ENCODE measurements at regions not wholly inside any gene's neighbourhood (a gene's known extent, or its start where the extent isn't known, plus 50 kb on each side); places are given as distances from the start of the nearest gene placed in this dataset.
"Not testable (repeated sequence)": the region's sequence is repeated elsewhere in the genome, so short reads cannot be mapped to it uniquely, and the experiment has no call there.

DNA sequence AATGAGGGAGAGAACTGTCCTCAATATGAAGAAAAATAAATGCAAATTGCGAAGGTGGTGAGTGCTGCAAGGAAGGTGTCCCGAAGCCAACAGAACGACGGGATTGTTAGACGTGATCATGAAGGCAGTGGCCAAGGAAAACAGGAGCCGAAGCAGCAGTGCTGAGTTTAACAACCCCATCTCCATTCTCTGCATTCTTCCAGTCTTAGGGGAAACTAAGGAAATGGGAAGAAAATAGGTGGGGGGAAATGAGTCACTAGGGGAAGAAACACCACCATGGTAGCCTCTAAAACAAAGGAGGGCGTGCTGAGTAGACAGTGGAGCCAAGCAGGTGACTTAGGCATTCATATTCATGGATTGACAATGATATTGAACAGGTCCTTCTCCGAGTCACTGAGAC is 192.2 kb upstream of the AKR1E2 start:
- no peak for DNase-seq

DNA sequence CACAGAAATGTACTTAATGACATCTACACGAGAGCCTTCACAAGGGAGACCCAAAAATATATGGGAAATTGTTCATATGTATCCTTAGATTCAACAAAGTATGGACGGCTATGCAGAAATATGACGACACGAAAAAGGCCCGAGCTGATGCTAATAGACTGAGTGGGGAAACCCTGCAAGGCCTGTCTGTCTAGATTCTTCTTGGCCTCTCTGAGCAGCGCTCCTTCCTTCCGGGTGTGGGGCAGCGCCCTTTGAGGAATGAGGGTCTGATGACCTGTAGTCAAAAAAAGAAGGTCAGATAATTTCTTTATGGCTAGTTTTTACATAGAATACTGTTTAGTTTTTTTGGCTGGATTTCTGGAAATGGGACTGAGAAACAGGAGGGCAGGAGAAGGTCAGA is 192.8 kb upstream of the AKR1E2 start:
- no peak for DNase-seq

DNA sequence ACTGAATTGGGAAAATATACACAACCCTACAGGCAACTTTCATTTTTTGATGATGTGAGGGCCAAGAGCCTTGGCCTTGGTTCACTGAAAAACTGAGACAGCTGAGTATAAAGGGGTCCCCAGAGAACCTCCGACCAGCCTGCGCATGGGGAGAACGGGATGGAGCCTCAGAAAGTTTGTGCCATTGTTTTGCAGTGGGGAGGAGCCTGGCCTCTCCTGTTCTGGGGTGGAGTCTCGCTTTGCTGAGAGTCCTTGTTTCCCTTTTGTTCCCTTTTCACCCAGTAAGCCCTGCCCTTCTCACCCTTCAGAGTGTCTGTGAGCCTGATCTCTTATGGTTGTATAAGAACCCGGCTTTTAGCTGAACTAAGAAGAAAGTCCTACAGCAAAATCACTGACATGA is 193.2 kb upstream of the AKR1E2 start:
- no peak for DNase-seq

DNA sequence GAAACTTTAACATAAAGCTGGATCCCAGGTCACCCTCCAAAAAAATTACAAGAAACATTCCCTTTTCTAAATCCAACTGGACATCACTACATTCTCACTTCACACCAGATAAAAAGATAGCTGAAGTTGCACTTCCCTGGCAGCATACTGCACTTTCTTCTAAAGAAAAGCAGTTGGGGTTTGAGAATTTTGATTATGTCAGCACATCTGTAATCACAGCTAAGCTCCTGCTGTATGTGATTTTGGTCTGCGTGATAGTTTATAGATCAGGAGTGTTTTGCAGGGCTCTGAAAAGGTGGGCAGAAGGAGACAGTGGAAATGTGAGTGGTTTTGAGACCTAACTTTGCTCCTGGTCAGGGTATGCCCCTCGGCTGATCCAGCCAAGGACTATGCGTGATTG is 199.1 kb upstream of the AKR1E2 start:
- no peak for DNase-seq

DNA sequence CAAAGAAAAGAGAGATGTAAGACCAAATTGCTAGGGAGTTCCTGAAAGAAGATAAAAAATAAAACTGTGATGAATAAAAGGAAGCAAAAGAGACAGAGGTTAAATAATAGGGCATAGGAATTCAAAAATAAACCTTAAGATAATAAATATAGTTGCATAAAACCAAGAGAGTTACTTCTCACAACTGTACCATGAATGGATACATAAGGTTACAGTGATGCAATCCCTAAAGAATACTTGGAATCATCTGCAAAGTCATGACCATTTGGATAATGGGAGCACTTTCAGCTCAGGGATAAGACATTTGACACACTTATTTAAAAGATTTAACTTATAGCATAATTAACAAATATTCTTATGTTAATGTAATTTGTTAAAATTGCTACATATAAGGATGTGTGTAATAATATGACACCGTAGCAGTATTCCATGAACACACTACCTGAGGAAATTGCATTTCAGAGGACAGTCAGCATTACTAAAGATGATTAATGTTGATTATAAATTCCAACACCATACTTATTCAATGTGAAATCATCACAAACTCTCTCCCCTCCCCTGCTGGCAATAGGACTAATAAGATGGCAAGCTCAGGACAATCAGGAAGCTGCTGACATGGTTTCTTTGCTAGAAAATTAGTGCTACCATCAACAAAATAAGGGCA is 202.1 kb upstream of the AKR1E2 start:
- DNase-seq = no peak

DNA sequence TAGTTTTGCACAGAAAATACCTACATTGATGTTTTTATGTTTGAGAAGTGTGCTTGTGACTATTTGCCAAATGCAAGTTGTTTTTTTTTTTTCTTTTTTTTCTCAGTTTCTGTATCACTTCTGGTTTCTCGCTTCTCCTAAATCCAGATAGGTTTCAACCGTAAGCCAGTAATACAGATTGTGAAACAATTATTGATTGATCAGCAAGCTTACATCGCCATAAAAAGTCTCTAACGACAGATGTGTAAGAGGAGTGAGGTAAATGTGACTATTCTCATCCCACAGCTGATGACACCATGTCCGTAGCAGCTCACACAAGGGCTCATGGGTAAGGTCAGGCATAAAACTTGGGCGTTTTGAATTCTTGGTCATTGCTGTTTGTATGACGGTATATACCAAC is 202.8 kb upstream of the AKR1E2 start:
- no peak for DNase-seq

DNA sequence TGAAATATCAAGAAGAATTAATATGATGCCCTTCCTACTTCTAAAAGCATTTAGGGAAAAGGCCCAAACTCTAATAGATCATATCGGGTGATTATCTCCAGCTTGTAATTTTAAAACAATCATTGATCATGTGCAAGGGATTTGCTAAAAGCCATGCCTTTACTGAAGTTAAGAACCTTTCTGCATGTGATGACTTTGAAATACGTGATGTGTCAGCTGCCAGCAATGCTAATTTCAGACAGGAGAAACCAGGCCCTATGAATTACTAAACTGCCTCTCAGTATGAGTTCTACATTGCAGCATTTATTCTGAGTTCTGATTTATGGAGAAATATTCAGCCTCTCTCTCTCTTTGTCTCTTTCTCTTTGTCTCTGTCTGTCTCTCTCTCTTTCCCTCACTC is 203.6 kb upstream of the AKR1E2 start:
- DNase-seq = no peak

DNA sequence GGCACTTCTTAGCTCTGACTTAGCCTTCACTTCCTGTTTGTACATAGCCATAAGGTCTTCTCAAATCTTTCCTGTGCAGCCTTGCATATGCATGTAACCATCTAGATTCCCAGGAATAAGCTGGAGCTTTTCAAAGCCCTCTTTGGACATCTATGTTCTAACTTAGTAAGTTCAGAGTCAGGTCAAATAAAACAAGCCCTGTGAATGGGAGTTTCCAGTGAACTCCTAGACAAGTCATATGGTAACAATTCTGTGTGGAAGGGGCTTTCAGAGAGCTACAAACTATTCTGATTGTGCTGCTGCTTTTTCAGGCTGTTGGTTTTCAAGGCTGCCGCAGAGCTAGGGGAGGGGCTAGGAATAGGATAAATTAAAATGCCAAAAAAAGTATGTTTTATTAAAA is 208.4 kb upstream of the AKR1E2 start:
- DNase-seq = no peak

DNA sequence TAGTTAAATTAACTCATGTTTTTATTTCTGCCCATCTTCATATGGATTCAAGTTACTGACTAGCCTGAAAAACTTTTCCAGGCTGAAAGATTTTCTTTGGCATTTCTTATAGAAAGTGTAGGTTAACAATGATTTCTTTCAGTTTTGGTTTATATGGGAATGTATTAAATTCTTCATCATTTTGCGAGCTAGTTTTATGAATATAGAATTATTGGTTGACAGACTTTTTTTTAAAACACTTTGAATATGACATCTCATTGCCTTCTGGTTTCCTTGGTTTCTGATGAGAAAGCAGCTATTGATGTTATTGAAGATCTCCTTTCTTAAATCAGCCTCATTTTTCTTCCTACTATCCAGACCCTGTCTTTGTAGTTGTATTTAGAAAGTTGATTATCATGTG is 211.0 kb upstream of the AKR1E2 start:
- no peak for DNase-seq

DNA sequence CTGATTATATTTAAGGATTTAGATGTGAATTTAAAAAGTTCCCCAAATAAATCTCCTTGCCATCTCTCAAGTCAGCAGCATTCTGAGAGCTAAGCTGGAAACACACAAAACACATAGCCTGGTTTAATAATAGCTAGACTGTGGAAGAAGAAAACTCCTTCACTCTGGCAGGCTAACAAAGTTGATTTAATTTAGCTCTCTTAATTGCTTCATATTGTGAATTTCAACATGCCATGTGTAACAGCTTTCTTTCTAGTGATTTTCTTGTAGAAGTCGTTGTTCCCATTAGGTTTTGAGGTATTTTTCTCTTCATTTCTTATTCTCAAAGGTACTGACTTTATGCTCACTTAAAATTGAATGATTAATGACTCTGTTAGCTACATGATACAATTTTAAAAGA is 216.8 kb upstream of the AKR1E2 start:
- no peak for DNase-seq

DNA sequence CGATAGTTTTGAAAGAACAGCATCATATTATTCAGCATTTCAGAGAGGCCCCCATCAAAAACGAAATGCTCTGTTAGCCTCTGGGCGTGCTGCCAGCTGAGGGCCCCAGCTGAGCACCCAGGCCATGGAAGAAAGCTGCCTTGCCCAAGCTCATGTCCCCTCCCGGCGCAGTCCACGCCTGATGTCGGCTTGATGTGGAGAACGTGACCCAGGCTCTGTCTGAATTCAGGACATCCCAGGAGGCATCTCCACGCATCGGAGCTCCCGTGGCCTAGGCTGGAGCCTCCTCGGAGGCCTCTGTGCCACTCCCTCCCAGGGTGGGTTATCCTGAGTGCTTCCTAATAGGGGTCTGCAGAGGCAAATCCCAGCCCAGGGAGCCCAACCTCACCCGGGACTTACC is 218.3 kb upstream of the AKR1E2 start:
- no peak for DNase-seq

DNA sequence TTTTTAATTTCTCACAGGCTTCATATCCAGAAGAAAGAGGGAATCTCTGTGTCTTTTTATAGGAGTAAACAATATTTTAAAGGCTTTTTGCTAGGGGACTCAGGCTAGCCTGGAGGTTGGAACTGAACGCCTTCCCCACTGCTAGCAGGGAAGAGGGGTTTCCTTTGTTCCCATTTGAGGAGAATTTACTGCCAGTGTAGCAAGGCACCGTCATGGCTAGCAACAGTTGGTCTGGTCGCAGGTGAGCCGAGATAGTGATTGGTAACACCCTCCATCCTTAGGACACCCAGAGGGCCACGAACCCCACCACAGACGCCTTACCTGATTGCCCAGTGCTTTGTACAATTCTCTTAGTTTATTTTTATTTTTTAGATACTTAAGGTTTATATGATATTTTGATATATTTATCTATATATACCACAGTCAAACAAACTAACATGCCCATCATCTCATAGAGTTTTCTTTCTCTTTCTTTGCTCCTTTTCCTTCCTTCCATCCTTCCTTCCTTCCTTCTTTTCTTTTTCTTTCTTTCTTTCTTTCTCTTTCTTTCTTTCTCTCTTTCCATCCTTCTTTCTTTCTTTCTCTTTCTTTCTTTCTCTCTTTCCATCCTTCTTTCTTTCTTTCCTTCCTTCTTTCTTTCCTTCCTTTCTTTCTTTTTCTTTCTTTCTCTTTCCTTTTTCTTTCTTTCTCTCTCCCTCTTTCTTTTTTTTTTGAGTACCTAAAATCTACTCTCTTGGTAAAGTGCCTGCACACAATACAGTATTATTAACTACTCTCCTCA is 219.0 kb upstream of the AKR1E2 start:
- no peak for DNase-seq

DNA sequence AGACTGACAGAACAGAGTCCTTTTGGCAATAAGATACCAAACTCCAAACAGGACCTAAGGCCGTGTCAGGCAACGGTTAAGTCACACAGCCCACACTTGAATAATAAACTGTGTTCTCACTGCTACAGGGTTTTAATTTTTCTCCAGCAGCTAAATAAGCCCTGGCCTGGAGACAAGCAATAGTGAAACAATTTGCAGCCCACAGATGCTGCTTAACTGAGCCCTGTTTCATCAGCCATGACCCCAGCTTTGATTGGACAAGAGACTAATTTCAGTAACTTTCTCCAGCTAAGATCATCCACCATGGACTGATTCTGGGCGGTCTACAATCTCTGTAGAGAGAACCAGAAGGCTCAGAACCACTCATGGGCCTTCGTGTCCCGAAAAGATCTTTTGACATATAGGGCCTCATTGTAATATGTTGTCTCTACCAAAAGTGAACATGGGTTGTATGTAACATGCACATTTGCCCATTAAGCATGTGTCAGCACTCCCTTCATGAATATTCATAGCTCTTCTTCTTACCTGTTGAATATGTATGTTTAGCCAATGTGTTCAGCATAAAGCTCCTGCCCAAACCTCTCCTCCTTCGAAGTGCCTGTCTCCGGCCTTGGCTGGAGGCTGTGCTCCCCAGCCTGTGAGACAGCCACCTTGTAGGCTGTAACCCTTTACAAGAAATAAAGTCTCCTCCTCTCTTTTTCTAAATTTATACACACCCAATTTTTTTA is 223.1 kb upstream of the AKR1E2 start:
- DNase-seq = no peak

DNA sequence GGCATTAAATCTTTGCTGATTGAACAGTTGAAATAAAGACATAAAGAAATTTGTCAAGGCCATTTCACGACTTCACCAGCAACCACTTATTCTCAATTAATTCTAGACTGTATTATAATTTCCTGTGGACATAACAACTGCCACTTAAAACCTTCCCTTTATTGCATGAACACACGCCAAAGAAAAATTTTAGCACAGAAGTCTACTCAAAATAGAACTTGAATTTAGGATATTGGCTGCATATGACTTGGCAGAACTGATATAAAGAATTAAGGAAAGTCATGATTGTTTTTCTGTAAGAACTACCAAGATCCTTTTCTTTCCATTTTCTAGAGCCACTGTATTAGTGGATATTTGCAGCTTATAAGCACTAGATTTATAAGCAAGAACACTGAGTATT is 226.5 kb upstream of the AKR1E2 start:
- DNase-seq = no peak

DNA sequence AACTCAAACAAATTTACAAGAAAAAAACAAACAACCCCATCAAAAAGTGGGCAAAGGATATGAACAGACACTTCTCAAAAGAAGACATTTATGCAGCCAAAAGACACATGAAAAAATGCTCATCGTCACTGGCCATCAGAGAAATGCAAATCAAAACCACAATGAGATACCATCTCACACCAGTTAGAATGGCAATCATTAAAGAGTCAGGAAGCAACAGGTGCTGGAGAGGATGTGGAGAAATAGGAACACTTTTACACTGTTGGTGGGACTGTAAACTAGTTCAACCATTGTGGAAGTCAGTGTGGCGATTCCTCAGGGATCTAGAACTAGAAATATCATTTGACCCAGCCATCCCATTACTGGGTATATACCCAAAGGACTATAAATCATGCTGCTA is 228.1 kb upstream of the AKR1E2 start:
- not testable (repeated sequence) for DNase-seq

DNA sequence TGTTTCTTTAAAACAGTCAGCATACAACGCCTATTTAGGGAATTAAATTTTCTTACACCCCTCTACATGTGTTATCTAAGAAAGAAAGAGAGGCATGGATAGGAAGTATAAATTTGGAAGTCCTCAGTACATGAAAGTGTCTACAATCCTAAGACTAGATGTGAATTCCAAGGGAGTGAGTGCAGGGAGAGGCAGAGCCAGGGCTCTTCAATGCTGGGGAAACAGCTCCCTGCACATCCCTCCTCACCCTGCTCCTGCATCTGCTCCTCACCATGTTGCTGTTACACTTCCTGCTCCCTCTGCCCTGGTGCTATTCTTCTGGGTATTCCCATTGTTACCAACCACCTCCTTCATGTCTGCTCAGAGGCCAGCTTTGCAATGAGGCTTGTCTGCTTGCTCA is 229.1 kb upstream of the AKR1E2 start:
- DNase-seq = no peak

DNA sequence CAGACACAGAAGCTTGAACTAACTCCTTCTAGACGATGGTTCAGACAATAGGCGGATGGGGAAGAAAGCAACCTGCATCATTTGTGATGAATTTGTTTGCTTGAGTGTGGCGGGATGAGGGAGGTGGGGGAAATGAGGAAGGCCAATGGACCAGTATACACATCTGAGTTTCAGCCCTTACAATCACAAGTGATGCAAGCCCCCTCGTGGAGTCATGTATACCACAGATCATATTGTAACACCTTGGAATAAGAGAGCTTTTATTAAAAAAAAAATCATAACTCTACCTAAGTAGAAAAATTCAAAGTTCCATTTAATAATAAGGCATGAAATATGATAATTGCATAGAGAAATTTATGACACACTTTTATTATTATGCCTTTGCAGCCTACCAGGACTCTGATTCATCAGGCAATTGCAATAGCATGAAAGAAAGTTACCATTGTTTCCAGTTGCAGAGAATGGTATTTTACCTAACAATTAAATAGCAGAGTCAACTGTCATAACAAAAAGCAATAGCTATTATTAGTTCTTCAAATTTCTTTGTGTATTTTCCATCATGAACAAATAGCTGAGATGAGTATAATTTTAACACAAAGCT is 230.2 kb upstream of the AKR1E2 start:
- no peak for DNase-seq

DNA sequence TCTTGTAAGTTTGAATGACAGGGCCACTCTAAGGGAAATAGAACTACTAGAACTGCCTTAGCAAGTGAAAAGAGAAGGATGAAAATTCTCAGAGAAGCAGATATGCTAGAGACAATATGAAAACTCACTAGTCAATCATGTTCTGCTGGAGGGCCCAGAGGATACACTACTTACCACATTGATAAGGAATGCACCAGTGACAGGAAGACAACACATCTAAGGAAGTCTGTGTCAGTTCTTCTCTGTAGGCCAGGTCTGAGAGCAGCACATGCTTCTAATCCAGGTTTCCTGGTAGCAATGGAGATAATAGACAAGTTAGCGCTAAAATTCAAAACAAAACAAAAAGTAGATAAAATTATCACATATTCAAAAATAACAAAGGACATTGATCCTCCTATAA is 235.2 kb upstream of the AKR1E2 start:
- no peak for DNase-seq

DNA sequence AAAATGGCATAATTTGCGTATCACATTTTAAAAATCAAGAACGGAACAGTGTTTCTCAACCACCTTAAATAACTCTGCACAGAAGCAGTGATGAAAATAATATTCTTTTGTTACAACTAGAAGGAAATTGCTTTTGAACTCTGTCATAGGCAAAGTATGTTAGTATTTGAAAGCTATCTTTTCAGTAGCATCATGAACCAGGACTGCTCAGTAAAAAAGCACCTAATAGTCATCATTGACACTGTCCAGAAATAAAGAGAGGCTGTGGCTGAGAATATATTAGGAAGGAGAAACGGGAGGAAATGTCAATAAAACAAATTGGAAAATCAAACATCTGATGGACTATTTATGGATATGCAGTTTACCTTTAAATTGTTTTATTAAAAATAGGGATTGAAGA is 237.2 kb upstream of the AKR1E2 start:
- DNase-seq = no peak

DNA sequence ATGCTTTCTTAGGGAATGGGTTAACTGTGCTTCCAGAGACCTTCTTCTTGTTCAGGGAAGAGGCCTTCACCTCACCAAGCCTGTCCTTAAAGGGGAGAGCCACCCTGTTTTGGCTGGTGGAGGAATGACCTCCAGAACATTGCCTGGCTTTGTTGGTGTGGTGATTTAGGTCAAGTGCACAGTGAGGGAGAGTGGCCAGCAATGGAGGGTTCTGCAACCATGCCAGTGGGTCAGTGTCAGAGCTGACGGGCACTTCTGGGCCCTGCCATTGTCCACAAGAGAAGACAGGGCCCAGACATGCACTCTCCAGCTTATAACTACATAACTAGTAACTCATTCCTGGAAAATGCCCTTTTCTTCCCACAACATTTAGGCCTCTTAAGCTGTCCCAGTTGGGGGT is 238.5 kb upstream of the AKR1E2 start:
- DNase-seq = no peak

DNA sequence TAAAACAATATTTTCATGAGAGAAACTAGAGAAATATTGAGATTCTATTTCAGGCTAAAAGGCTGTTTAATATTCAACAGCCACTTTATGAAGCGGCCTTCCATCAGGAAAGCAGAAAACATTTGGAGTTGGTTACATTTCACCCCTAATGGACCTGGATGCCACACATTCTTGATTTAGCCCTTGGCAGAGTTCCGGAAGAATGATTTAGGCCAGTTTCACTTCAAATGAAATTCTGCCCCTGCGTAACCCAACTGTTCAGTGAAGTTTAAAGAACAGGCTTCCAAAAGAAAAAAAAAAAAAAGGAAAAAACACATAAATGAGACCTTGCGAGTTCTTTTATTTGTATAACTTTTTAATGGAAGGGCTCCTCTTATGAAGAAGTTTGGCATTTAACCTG is 239.2 kb upstream of the AKR1E2 start:
- no peak for DNase-seq

DNA sequence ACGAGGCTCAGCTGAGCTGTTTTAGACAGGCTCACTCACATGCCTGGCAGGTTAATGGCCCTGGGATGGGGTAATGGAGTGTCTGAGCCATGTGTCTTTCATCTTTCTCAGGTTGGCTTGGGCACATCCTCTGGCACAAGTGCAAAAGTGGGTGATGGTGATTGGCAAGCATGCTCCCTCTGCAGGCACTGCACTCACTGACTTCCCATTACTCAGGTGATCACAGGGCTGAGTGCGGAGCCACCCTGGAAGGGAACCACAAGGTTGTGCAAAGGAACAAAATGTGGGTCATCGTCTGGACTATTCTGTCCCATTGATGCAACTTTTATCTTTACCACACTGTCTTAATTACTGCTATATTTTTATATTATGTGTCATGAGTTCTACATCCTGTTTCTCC is 244.1 kb upstream of the AKR1E2 start:
- no peak for DNase-seq

DNA sequence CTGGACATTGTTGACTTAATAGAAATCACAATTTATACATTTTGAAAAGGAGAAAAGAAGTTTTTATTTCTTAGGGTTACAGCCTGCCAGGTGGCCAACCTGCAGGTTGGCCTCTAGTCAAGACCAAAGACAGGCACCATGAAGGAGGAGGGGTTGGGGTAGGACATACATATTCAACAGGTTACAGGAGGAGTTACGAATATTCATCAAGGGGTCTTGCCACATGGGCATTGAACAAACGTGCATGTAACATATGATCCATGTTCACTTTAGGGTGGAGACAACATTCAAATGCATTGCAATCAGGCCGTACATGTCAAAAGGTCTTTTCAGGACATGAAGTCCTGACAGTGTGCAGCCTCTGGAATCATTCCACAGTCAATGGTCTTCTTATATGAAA is 246.2 kb upstream of the AKR1E2 start:
- DNase-seq = no peak

DNA sequence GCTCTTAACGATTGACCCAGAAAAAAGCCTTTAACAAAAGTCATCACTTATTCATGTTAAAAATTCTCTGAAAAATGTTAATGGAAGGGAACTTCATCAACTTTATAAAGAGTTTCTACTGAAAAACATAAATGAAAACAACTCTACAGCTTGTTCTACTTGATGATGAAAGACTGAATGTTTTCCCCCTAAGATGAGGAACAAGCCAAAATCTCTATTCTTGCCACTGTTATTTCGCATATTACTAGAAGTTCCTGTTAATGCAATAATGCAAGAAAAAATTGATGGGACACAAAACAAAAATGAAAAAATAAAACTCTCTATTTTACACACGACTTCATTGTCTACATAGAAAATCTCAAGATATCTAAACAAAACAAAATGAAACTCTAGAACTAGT is 249.8 kb upstream of the AKR1E2 start:
- no peak for DNase-seq

Data from activated CD4-positive, alpha-beta T cell treated with anti-CD3 and anti-CD28 coated beads, Interleukin-2, amount 50 U/mL, for 48 hours (primary cell).